ENCODE measurements at regions not wholly inside any gene's neighbourhood (a gene's known extent, or its start where the extent isn't known, plus 50 kb on each side); places are given as distances from the start of the nearest gene placed in this dataset.

DNA sequence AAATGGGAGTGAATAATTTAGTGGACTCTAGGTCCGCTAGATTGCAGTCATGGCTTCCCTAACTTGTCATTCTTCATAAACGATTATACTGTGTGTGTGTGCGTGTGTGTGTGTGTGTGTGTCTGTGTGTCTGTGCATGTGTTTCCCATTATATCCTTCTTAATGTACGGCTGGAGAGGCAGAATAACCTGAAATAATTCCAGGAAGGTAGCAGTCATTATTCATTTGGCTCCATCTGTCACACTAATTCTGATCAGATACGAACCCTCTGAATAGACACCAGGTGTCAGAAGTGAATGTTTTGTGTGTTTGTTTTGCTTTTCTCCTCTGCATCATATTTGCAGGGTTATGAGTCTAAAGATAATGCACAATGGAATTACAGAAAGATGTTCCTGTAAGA lies 372.9 kb downstream of the DOK5 start:
- TF ChIP-seq, protein P1, sequence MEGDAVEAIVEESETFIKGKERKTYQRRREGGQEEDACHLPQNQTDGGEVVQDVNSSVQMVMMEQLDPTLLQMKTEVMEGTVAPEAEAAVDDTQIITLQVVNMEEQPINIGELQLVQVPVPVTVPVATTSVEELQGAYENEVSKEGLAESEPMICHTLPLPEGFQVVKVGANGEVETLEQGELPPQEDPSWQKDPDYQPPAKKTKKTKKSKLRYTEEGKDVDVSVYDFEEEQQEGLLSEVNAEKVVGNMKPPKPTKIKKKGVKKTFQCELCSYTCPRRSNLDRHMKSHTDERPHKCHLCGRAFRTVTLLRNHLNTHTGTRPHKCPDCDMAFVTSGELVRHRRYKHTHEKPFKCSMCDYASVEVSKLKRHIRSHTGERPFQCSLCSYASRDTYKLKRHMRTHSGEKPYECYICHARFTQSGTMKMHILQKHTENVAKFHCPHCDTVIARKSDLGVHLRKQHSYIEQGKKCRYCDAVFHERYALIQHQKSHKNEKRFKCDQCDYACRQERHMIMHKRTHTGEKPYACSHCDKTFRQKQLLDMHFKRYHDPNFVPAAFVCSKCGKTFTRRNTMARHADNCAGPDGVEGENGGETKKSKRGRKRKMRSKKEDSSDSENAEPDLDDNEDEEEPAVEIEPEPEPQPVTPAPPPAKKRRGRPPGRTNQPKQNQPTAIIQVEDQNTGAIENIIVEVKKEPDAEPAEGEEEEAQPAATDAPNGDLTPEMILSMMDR (conservative IDR thresholded peaks at IDR 0.05), result no peak
- TF ChIP-seq ZFX (IDR thresholded peaks at IDR 0.05), result no peak

DNA sequence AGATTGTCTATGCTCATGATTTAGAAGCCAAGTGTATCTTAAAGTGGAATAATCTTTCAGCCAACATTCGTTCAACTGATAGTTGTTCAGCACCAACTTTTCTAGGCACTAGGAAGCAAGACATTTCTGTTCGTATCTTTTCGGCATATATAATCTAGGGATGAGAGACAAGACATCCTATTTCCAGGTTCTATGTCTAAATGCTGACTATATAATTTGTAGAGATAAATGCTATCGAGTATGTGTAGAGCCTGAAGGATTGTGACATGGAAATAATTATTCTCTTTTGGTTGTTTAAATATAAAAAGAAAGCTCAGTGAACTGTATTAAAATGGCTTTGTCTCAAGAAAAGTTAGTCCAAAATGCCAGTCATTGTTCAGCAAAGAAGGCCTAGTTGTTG lies 371.6 kb downstream of the DOK5 start:
- no peak overlapping the region for H3K27ac ChIP-seq
- no peak for TF ChIP-seq ZFX (IDR thresholded peaks at IDR 0.05)
- TF ChIP-seq, protein P1 (conservative IDR thresholded peaks at IDR 0.05), result no peak

More for the DNA sequence above, 372.9 kb downstream of the DOK5 start:
- no peak overlapping the region for H3K27ac ChIP-seq

DNA sequence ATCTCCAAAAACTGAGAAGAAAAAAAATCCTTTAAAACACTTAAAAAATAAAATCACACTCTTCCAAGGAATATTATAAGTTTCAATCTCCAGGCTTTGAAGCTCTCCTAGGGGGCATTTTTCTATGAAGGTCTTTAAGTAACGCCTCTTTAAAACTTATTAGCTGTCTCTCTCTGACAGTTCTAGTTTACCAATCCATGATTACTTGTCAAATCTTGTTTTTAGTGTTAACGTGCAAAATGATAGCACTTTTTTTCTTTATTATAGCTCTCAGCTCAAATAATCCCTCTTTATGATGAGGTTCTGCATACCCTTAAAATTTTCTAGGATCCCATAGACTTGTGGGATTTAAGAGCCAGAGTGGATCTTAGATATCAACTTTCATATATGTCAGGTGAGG lies 369.0 kb downstream of the DOK5 start:
- TF ChIP-seq, protein P1 (conservative IDR thresholded peaks at IDR 0.05), result no peak
- TF ChIP-seq ZFX (IDR thresholded peaks at IDR 0.05), result no peak
- H3K27ac ChIP-seq, result no peak overlapping the region

DNA sequence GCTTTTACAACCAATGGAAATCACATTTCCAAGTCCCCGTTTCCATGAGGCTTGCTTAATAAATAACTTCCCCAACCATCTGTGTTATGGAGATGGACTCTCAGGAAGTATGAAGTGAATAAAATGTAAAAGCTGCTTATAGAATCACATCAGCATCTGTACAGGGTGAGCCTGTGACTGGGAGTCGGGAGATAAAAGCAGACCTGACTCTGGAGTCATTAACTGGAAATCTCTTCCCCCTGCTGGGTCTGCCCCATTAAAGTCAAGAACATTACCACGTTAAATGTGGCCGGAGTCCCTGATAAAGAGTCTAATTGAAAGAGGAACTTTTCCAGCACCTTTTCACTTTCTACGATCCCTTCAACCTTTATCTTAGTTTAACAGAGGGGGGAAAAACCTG lies 368.5 kb downstream of the DOK5 start:
- TF ChIP-seq, protein P1 (conservative IDR thresholded peaks at IDR 0.05), result no peak
- TF ChIP-seq ZFX (IDR thresholded peaks at IDR 0.05), result no peak
- H3K27ac ChIP-seq, result no peak overlapping the region

DNA sequence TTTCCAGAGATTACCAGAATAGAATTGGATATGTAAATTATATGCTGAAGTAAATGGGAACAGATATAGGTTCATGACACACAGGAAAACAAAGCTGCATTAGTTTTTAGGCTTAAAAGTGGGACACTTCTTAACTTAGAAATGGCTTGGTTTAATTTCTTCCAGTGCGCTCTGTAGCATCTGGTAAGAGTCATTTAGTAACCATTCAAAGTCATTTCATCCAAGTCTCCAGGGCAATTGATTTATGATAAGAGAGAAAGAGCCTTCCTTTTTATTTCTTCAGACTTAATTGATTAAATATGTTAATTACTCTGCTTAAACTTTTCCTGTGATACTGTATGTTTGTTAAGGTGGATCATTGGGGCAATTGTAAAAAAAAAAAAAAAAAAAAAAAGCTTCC lies 368.0 kb downstream of the DOK5 start:
- TF ChIP-seq, protein P1 (conservative IDR thresholded peaks at IDR 0.05), result no peak
- no peak for TF ChIP-seq ZFX (IDR thresholded peaks at IDR 0.05)
- H3K27ac ChIP-seq, result no peak overlapping the region

DNA sequence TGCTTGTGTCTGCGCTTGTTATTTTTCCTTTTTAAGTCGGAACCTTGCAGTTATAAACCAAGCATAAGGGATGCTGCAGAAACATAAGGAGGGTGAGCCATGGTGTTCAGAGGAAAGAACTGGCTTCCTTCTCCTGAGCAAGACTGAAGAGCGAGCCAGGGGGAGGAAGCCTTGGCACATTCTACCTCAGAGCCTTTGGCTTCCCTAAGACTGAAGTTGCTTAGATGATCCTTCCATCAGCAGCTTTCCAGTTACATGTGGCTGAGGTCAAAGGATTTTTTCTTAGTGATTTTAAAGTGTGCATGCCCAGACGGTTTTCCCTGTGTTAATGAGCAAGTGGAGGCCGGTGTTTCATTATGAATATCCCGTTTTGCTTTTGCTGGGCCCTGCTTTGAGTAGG lies 363.8 kb downstream of the DOK5 start:
- H3K27ac ChIP-seq, result no peak overlapping the region
- TF ChIP-seq ZFX (IDR thresholded peaks at IDR 0.05), result no peak
- TF ChIP-seq, protein P1 (conservative IDR thresholded peaks at IDR 0.05), result no peak

DNA sequence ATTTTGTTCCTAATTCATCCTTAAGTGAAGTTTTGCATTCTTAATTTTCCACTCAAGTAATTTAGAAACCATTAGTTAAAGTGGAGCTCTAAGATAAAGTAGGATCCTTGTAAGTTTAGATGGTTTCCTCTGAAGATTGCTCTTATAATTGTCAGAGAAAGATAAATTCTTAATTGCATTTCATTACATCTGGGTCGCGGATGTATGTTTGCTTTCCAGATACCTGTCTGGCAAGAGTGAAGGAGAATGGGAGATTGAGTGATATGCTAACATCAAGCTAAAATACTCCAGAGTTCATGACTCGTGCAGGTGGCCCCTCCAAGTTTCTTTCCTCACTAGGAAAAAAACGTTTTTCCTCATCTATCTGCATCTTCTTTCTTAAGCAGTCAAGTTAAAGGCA lies 361.8 kb downstream of the DOK5 start:
- H3K27ac ChIP-seq, result no peak overlapping the region
- TF ChIP-seq ZFX (IDR thresholded peaks at IDR 0.05), result no peak
- TF ChIP-seq, protein P1 (conservative IDR thresholded peaks at IDR 0.05), result no peak
